ENCODE measurements at regions not wholly inside any gene's neighbourhood (a gene's known extent, or its start where the extent isn't known, plus 50 kb on each side); places are given as distances from the start of the nearest gene placed in this dataset.

DNA sequence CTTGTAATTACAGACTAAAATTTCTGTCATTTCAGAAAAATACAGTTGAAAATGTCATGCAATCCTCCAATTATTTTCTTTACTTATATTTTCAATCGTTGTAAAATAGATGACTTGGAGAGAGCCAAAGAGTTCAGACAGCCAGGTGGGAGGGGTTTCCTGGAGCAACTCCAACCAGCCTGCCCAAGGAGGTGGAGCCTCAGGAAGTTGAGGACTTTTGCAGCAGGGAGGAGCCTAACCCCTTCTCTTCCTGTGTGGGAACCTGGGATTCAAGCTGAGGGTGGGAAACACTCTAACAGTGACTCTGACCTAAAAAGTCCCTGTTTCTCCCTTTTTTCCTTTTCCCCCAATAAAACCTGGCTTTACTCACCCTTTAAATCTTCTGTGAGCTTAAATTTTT, 72.2 kb upstream of the GABRG1 start:
- peak; percentile 41 for DNase-seq (ENCODE audit: low read depth)

DNA sequence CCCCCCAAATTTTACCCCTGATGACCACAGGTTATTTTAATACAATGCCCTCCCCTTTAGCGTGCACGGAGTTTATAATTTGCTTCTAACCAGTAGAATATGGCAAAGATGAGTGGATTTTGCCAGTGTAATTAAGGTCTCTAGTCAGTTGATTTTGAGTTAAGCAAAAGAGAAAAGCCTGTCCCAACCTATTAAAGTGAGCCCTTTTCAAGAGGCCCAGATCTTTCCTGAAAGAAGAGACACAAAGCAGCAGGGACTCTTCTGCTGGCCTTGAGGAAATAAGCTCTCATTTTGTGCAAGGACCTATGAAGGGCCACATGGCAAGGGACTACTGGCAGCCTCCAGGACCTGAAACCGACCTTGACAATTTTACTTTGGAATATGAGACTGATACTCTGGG, 61.9 kb upstream of the GABRG1 start:
- no peak for DNase-seq (ENCODE audit: low read depth)

DNA sequence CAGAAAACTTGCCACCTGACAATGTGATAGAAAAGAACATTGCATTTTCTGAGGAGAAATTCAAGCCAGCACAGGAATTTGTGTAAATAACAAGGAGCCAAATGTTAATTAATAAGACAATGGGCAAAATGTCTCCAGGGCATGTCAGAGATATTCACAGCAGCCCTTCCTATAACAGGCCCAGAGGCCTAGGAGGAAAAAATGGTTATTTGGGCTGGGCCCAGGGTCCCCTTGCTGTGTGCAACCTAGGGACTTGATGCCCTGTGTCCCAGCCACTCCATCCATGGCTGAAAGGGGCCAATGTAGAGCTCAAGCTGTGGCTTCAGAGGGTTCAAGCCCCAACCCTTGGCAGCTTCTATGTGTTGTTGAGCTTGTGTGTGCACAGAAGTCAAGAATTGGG, 55.5 kb upstream of the GABRG1 start:
- no peak for DNase-seq (ENCODE audit: low read depth)

All from HT1080 (cell line).